Vagina (tissue), 2 donors: ENCODE measurements at regions not wholly inside any gene's neighbourhood (a gene's known extent, or its start where the extent isn't known, plus 50 kb on each side); places are given as distances from the start of the nearest gene placed in this dataset.

Source experiments
- DNase-seq, 2 donors: peaks; one replicate each; pipeline ENCODE4 v3.0.0-alpha.2; 2017; ENCODE audit errors: extremely low spot score in 2 of 2
- H3K27ac ChIP-seq: fragments of 200-600 bp; sonication (generic); one replicate; pipeline ENCODE4 v1.5.1; 2019
- H3K27me3 ChIP-seq: fragments of 200-600 bp; sonication (generic); one replicate; pipeline ENCODE4 v1.5.1; 2019
- H3K36me3 ChIP-seq, 2 donors: fragments of 200-600 bp; sonication (generic); one replicate each; pipeline ENCODE4 v1.5.1; 2017 to 2019
- H3K4me1 ChIP-seq: fragments of 200-600 bp; sonication (generic); one replicate; pipeline ENCODE4 v1.5.1; 2019
- H3K4me3 ChIP-seq, 2 donors: fragments of 200-600 bp; sonication (generic); 1 replicate in 1 of 2; 2 replicates in 1 of 2; pipeline ENCODE4 v1.5.1; 2016 to 2019
- H3K9me3 ChIP-seq: fragments of 200-600 bp; sonication (generic); one replicate; pipeline ENCODE4 v1.5.1; 2019
- POLR2A ChIP-seq, 2 donors: fragments of 450-650 bp; IDR thresholded peaks; one replicate each; pipeline ENCODE4 v1.6.1; 2017; ENCODE audit warnings: antibody characterized with exemption in 2 of 2, mild to moderate bottlenecking in 2 of 2, moderate library complexity in 2 of 2
- POLR2AphosphoS5 ChIP-seq, 2 donors: sonication (generic); formaldehyde crosslinking; IDR thresholded peaks; one replicate each; pipeline ENCODE4 v1.9.0; 2017; ENCODE audit warnings: antibody characterized with exemption in 2 of 2, mild to moderate bottlenecking in 2 of 2, low read depth in 1 of 2; ENCODE audit not compliant: insufficient read depth in 1 of 2
- intact Hi-C: fragments of 100-400 bp; cut with DNase I; formaldehyde crosslinking; loops from one replicate; pipeline ENCODE4 v1.15.1; 2023
- TF ChIP-seq, protein P1 (sequence below), 3 experiments: fragments of 450-650 bp in 2 of 3; fragments of 200-600 bp in 1 of 3; sonication (generic) in 1 of 3; IDR thresholded peaks; one replicate each; pipeline ENCODE4 v1.5.1; 2017 to 2019; ENCODE audit warnings: antibody characterized with exemption in 3 of 3, mild to moderate bottlenecking in 2 of 3, moderate library complexity in 2 of 3

DNA sequence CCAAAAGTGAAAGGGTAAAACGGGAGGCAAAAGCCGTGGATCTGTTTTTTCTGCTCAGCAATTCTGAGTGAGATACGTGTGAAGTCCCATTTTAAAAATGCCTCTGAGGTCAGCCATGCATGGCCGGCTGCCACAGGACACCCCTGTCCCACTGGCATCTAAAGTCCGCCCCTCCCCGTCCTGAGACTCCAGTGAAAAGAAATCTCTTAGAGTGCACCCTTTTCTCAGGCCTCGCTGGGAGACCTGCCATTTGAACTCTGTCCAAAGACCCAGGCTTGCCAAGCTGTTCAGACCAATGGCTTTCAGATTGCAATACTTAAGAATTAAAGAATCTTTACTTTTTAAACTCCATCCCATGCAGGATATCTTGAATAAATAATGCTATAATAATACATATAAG, 61.0 kb upstream of the SLC24A5 start:
- H3K9me3 ChIP-seq, result no peaks in the 10 kb centered on the region
- H3K27ac ChIP-seq, result no peak overlapping the region
- no peaks in the 10 kb centered on the region for H3K36me3 ChIP-seq
- H3K4me3 ChIP-seq, result peak overlapping the region in 1 of 2 donors; percentile 15
- no peak for DNase-seq
- intact Hi-C loops, result no loop called here
- TF ChIP-seq POLR2AphosphoS5 (IDR thresholded peaks at IDR 0.05; ENCODE audit: insufficient read depth in 1 of 2, low read depth in 1 of 2) (no peak), POLR2A (IDR thresholded peaks at IDR 0.05) (no peak)
- TF ChIP-seq, protein P1, sequence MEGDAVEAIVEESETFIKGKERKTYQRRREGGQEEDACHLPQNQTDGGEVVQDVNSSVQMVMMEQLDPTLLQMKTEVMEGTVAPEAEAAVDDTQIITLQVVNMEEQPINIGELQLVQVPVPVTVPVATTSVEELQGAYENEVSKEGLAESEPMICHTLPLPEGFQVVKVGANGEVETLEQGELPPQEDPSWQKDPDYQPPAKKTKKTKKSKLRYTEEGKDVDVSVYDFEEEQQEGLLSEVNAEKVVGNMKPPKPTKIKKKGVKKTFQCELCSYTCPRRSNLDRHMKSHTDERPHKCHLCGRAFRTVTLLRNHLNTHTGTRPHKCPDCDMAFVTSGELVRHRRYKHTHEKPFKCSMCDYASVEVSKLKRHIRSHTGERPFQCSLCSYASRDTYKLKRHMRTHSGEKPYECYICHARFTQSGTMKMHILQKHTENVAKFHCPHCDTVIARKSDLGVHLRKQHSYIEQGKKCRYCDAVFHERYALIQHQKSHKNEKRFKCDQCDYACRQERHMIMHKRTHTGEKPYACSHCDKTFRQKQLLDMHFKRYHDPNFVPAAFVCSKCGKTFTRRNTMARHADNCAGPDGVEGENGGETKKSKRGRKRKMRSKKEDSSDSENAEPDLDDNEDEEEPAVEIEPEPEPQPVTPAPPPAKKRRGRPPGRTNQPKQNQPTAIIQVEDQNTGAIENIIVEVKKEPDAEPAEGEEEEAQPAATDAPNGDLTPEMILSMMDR (IDR thresholded peaks at IDR 0.05), result no peak
- no peaks in the 10 kb centered on the region for H3K27me3 ChIP-seq
- H3K4me1 ChIP-seq, result peaks cover 4% of the 10 kb centered on the region

DNA sequence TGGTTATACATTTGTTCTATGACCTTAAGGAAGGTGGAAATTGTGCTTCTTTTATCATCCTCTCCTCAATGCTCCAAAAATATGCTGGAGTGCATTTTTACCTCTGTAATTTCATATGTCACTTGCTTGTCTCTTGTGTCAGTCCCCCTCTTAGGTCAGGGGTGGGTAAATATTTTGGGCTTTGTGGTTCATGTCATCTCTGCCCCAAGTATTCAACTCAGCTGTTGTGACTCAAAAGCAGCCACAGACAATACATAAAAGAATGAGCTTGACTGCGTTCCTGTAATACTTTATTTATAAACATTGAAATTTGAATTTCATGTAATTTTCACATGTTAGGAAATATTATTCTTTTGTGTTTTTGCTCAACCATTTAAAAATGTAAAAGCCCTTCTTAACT, 60.4 kb upstream of the SLC24A5 start:
- H3K4me1 ChIP-seq, result peaks cover 4% of the 10 kb centered on the region
- H3K9me3 ChIP-seq, result no peaks in the 10 kb centered on the region
- no peaks in the 10 kb centered on the region for H3K27me3 ChIP-seq
- H3K36me3 ChIP-seq, result no peaks in the 10 kb centered on the region
- no peak for TF ChIP-seq POLR2AphosphoS5 (IDR thresholded peaks at IDR 0.05; ENCODE audit: insufficient read depth in 1 of 2, low read depth in 1 of 2)
- TF ChIP-seq POLR2A (IDR thresholded peaks at IDR 0.05), result no peak
- TF ChIP-seq, protein P1 (IDR thresholded peaks at IDR 0.05), result no peak
- DNase-seq, result no peak
- H3K27ac ChIP-seq, result no peak overlapping the region
- H3K4me3 ChIP-seq, result no peak overlapping the region
- intact Hi-C loops, result no loop called here

DNA sequence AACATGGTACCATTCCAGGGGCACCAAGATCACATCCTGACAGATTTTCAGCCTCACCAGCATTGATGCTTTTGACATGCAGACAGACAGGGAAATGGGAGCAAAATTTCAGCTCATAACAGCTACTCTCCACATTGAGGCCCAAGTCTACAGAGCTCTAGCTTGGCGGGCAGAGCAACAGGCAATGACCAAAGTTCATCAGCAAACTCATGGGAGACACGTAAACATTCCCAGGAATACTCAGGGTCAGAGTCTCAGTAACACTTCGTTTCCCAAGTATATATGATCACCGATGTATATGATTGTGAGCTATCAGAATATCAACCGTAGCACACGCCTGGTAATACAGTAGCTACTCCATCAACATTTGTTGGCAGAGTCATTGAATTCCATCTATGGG, 59.2 kb upstream of the SLC24A5 start:
- Histone ChIP-seq H3K9me3 (no peaks in the 10 kb centered on the region), H3K27me3 (no peaks in the 10 kb centered on the region), H3K4me3 (no peak overlapping the region), H3K36me3 (no peaks in the 10 kb centered on the region), H3K4me1 (peaks cover 4% of the 10 kb centered on the region), H3K27ac (no peak overlapping the region)
- no peak for DNase-seq
- intact Hi-C loops, result no loop called here
- TF ChIP-seq POLR2AphosphoS5 (IDR thresholded peaks at IDR 0.05; ENCODE audit: insufficient read depth in 1 of 2, low read depth in 1 of 2) (no peak), POLR2A (IDR thresholded peaks at IDR 0.05) (no peak)
- TF ChIP-seq, protein P1 (IDR thresholded peaks at IDR 0.05), result no peak

DNA sequence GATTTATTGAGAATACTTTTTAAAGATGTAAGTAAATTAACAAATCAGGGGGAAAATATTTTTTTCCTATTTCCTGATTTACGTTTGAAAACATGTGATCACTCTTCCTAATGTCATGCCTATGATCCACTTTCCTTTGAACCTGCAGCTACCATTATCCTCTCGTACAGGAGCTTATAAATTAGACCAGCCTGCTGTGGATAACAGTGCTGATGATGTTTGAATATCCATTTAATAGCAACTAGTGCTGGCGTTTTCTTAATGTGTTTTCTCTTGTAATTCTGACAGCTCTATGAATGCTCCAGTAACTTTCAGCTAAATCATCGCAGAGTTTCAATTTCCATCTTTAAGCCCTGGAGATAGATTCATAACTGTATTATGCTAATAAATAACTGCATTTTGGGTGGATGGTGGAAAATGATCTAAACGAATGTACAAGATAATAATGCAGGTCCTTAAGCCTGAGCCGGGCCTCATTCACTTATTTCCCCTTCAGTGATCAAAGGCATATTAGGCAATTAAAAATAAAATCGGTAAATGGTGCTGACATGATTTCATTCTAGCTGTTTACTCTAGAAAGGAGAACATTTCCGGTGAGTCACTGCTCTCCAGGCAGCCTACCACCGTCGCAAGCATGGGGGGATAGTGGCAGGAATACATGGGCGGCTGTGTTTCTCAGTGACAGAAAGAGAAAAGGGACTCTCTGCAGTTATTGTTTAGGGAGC, 58.5 kb upstream of the SLC24A5 start:
- TF ChIP-seq POLR2A (IDR thresholded peaks at IDR 0.05) (no peak), POLR2AphosphoS5 (IDR thresholded peaks at IDR 0.05; ENCODE audit: insufficient read depth in 1 of 2, low read depth in 1 of 2) (no peak)
- TF ChIP-seq, protein P1 (IDR thresholded peaks at IDR 0.05), result no peak
- no peaks in the 10 kb centered on the region for H3K9me3 ChIP-seq
- no peak overlapping the region for H3K27ac ChIP-seq
- H3K4me3 ChIP-seq, result no peak overlapping the region
- H3K36me3 ChIP-seq, result no peaks in the 10 kb centered on the region
- H3K27me3 ChIP-seq, result no peaks in the 10 kb centered on the region
- peaks cover 4% of the 10 kb centered on the region for H3K4me1 ChIP-seq
- intact Hi-C loops, result no loop called here
- DNase-seq, result no peak

DNA sequence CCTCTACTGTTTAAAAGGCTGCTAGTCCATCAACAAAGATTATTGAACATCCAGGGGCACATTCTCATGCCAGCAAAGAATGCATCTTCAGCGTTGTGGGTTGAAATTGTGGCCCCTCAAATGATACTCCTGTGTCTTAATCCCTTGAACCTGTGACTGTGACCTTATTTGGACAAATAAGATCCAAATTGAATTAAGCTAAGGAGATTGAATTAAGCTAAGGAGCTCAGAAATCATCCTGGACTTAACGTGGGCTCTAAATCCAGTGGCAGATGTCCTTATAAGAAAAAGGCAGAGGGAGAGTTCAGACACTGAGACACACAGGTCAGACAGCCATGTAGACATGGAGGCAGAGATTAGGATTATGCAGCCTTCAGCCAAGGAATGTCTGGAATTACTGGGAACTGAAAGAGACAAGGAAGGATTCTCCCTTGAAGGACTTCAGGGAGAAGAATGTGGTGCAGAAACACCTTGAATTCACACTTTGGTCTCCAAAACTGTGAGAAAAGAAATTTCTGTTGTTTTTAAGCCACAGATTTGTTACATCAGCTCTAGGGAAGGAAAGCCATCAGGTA, 57.3 kb upstream of the SLC24A5 start:
- H3K27ac ChIP-seq, result no peak overlapping the region

More for the DNA sequence above, 57.3 kb upstream of the SLC24A5 start:
- no peak overlapping the region for H3K4me3 ChIP-seq
- H3K9me3 ChIP-seq, result no peaks in the 10 kb centered on the region
- no peak for DNase-seq
- TF ChIP-seq POLR2AphosphoS5 (IDR thresholded peaks at IDR 0.05; ENCODE audit: insufficient read depth in 1 of 2, low read depth in 1 of 2) (no peak), POLR2A (IDR thresholded peaks at IDR 0.05) (no peak)
- H3K36me3 ChIP-seq, result no peaks in the 10 kb centered on the region
- intact Hi-C loops, result no loop called here
- peaks cover 4% of the 10 kb centered on the region for H3K4me1 ChIP-seq
- H3K27me3 ChIP-seq, result no peaks in the 10 kb centered on the region
